B cell (primary cell): ENCODE measurements at regions not wholly inside any gene's neighbourhood (a gene's known extent, or its start where the extent isn't known, plus 50 kb on each side); places are given as distances from the start of the nearest gene placed in this dataset.

Source experiments
- EZH2 ChIP-seq: IDR thresholded peaks from 2 replicates; pipeline ENCODE4 v1.6.1; 2012; ENCODE audit warnings: borderline replicate concordance, low read depth, mild to moderate bottlenecking, moderate library complexity, low read length; ENCODE audit not compliant: insufficient read depth, poor library complexity, severe bottlenecking
- TF ChIP-seq, protein P1 (sequence below): fragments of 200-600 bp; IDR thresholded peaks from one replicate; pipeline ENCODE4 v1.8.0; 2022; ENCODE audit warnings: antibody characterized with exemption, mild to moderate bottlenecking

GRCh38 chrY:12310832-12311231 lies 390.2 kb upstream of the USP9Y start:
- TF ChIP-seq EZH2: no peak
- TF ChIP-seq, protein P1, sequence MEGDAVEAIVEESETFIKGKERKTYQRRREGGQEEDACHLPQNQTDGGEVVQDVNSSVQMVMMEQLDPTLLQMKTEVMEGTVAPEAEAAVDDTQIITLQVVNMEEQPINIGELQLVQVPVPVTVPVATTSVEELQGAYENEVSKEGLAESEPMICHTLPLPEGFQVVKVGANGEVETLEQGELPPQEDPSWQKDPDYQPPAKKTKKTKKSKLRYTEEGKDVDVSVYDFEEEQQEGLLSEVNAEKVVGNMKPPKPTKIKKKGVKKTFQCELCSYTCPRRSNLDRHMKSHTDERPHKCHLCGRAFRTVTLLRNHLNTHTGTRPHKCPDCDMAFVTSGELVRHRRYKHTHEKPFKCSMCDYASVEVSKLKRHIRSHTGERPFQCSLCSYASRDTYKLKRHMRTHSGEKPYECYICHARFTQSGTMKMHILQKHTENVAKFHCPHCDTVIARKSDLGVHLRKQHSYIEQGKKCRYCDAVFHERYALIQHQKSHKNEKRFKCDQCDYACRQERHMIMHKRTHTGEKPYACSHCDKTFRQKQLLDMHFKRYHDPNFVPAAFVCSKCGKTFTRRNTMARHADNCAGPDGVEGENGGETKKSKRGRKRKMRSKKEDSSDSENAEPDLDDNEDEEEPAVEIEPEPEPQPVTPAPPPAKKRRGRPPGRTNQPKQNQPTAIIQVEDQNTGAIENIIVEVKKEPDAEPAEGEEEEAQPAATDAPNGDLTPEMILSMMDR: no peak
